Transverse colon (tissue), 4 donors: ENCODE measurements at regions not wholly inside any gene's neighbourhood (a gene's known extent, or its start where the extent isn't known, plus 50 kb on each side); places are given as distances from the start of the nearest gene placed in this dataset.
A peak's percentile ranks its signal among the peaks of the same experiment; 100 is the strongest.

Experiments used
- DNase-seq: peaks from one replicate; pipeline ENCODE4 v3.0.0-alpha.2; 2019
- H3K27ac ChIP-seq, 4 donors: fragments of 200-600 bp; sonication (generic); 2 replicates each; pipeline ENCODE4 v1.5.1; 2016 to 2018; ENCODE audit warnings: inconsistent platforms in 4 of 4
- H3K27me3 ChIP-seq: fragments of 200-600 bp; sonication (generic); 2 replicates; pipeline ENCODE4 v1.5.1; 2017; ENCODE audit warnings: inconsistent platforms
- H3K36me3 ChIP-seq, 4 donors: fragments of 200-600 bp; sonication (generic); 2 replicates each; pipeline ENCODE4 v1.5.1; 2017 to 2019; ENCODE audit warnings: inconsistent platforms in 4 of 4
- H3K4me1 ChIP-seq, 4 donors: fragments of 200-600 bp; sonication (generic); 2 replicates each; pipeline ENCODE4 v1.5.1; 2017 to 2020; ENCODE audit warnings: inconsistent platforms in 4 of 4
- H3K4me3 ChIP-seq, 4 donors: fragments of 200-600 bp; sonication (generic); 1 replicate in 1 of 4; 2 replicates in 3 of 4; pipeline versions ENCODE4 v1.5.1 to v1.6.1; 2017 to 2019; ENCODE audit warnings: inconsistent platforms in 4 of 4
- H3K9me3 ChIP-seq, 2 donors: fragments of 200-600 bp; sonication (generic); 2 replicates each; pipeline ENCODE4 v1.5.1; 2017 to 2019; ENCODE audit warnings: inconsistent platforms in 2 of 2
- CTCF ChIP-seq, 5 experiments: fragments of 200-600 bp in 3 of 5; fragments of 450-650 bp in 2 of 5; sonication (generic) in 3 of 5; IDR thresholded peaks; 1 replicate in 2 of 5; 2 replicates in 3 of 5; pipeline ENCODE4 v1.5.1; 2016 to 2017; ENCODE audit warnings: antibody characterized with exemption in 5 of 5, inconsistent platforms in 3 of 5, mild to moderate bottlenecking in 2 of 5, moderate library complexity in 1 of 5
- EP300 ChIP-seq: sonication (generic); formaldehyde crosslinking; IDR thresholded peaks from one replicate; pipeline ENCODE4 v1.6.1; 2017; ENCODE audit warnings: antibody characterized with exemption, low read depth
- POLR2A ChIP-seq: fragments of 450-650 bp; IDR thresholded peaks from one replicate; pipeline ENCODE4 v1.6.1; 2016; ENCODE audit warnings: antibody characterized with exemption, mild to moderate bottlenecking, moderate library complexity
- POLR2AphosphoS5 ChIP-seq, 3 donors: sonication (generic); formaldehyde crosslinking; IDR thresholded peaks; one replicate each; pipeline ENCODE4 v1.6.1; 2016; ENCODE audit warnings: antibody characterized with exemption in 3 of 3
- WGBS, 2 donors: methylation state at CpG; one replicate each; pipeline ENCODE4 v1.1.5; 2018; ENCODE audit warnings: low coverage in 1 of 2; 5-methylcytosine and 5-hydroxymethylcytosine counted together
- in situ Hi-C, 4 donors: fragments of 200-750 bp; cut with MboI; loops; one replicate each; pipeline versions ENCODE4 v1.15.0 to v1.15.1; 2017; ENCODE audit warnings: low sequenced_read_pairs in 3 of 4, low pct_ligation_motif_present in 1 of 4, low pct_unique_long_range_greater_than_20kb in 1 of 4
- intact Hi-C: fragments of 100-400 bp; cut with DNase I; formaldehyde crosslinking; loops from one replicate; pipeline ENCODE4 v1.15.1; 2023; ENCODE audit warnings: low total_unique reads

- Histone ChIP-seq H3K27me3 (no peaks in the 10 kb centered on the region), H3K36me3 (no peaks in the 10 kb centered on the region), H3K27ac (no peak overlapping the region), H3K4me3 (no peak overlapping the region), H3K9me3 (no peaks in the 10 kb centered on the region), H3K4me1 (no peaks in the 10 kb centered on the region)
- in situ Hi-C loops (no loop called here), intact Hi-C loops (no loop called here)
- DNase-seq: no peak
- TF ChIP-seq POLR2AphosphoS5 (IDR thresholded peaks at IDR 0.05) (no peak), POLR2A (no peak), EP300 (no peak), CTCF (IDR thresholded peaks at IDR 0.05) (no peak)
These were observed 1898.4 kb downstream of the STIM2 start for GRCh38 chr4:28759064-28759463.

- WGBS, 2 donors: 84 to 100% methylated on average over 4 to 6 of the region's 6 CpGs
- H3K27ac ChIP-seq: no peak overlapping the region
- in situ Hi-C loops: no loop called here
These were observed 1899.4 kb downstream of the STIM2 start for GRCh38 chr4:28760003-28760402.

GRCh38 chr4:28772066-28772465 is 1911.4 kb downstream of the STIM2 start:
- in situ Hi-C loops: no loop called here

More at GRCh38 chr4:28760003-28760402, 1899.4 kb downstream of the STIM2 start:
- H3K9me3 ChIP-seq: no peaks in the 10 kb centered on the region
- intact Hi-C loops: no loop called here
- no peaks in the 10 kb centered on the region for H3K27me3 ChIP-seq
- H3K36me3 ChIP-seq: no peaks in the 10 kb centered on the region
- DNase-seq: no peak
- TF ChIP-seq POLR2AphosphoS5 (IDR thresholded peaks at IDR 0.05) (no peak), EP300 (no peak), POLR2A (no peak)
- no peak overlapping the region for H3K4me3 ChIP-seq
- no peaks in the 10 kb centered on the region for H3K4me1 ChIP-seq

GRCh38 chr4:28772788-28773187 is 1912.1 kb downstream of the STIM2 start:
- H3K36me3 ChIP-seq: no peaks in the 10 kb centered on the region
- intact Hi-C loops: no loop called here
- no peak overlapping the region for H3K4me3 ChIP-seq
- no peak for TF ChIP-seq EP300
- TF ChIP-seq POLR2AphosphoS5 (IDR thresholded peaks at IDR 0.05): no peak
- no peak for TF ChIP-seq CTCF (IDR thresholded peaks at IDR 0.05)
- TF ChIP-seq POLR2A: no peak
- in situ Hi-C loops: no loop called here
- H3K4me1 ChIP-seq: no peaks in the 10 kb centered on the region
- H3K27me3 ChIP-seq: no peaks in the 10 kb centered on the region
- 60 to 66% methylated on average over 2 of the region's 2 CpGs for WGBS, 2 donors
- H3K27ac ChIP-seq: no peak overlapping the region
- DNase-seq: no peak
- no peaks in the 10 kb centered on the region for H3K9me3 ChIP-seq

More at GRCh38 chr4:28772066-28772465, 1911.4 kb downstream of the STIM2 start:
- DNase-seq: no peak
- TF ChIP-seq EP300 (no peak), POLR2AphosphoS5 (IDR thresholded peaks at IDR 0.05) (peak in 1 of 3 donors; percentile 17), CTCF (IDR thresholded peaks at IDR 0.05) (no peak), POLR2A (no peak)
- no peaks in the 10 kb centered on the region for H3K4me1 ChIP-seq
- no peaks in the 10 kb centered on the region for H3K9me3 ChIP-seq
- intact Hi-C loops: no loop called here
- no peak overlapping the region for H3K4me3 ChIP-seq
- H3K27ac ChIP-seq: no peak overlapping the region
- 71 to 79% methylated on average over 1 of the region's 1 CpG for WGBS, 2 donors
- no peaks in the 10 kb centered on the region for H3K36me3 ChIP-seq
- no peaks in the 10 kb centered on the region for H3K27me3 ChIP-seq

- no peak for TF ChIP-seq POLR2A
- no peak for TF ChIP-seq POLR2AphosphoS5 (IDR thresholded peaks at IDR 0.05)
- no peak for TF ChIP-seq CTCF (IDR thresholded peaks at IDR 0.05)
- TF ChIP-seq EP300: no peak
- WGBS, 2 donors: 79 to 86% methylated on average over 1 to 2 of the region's 2 CpGs
- Histone ChIP-seq H3K4me3 (no peak overlapping the region), H3K9me3 (no peaks in the 10 kb centered on the region), H3K27ac (no peak overlapping the region), H3K36me3 (no peaks in the 10 kb centered on the region), H3K4me1 (no peaks in the 10 kb centered on the region), H3K27me3 (no peaks in the 10 kb centered on the region)
- intact Hi-C loops (no loop called here), in situ Hi-C loops (no loop called here)
- no peak for DNase-seq
These were observed 1913.7 kb downstream of the STIM2 start for GRCh38 chr4:28774344-28774743.
